ENCODE measurements at regions not wholly inside any gene's neighbourhood (a gene's known extent, or its start where the extent isn't known, plus 50 kb on each side); places are given as distances from the start of the nearest gene placed in this dataset.

- DNase-seq = no peak
Measured at GRCh38 chr2:125535089-125535488, 1120.9 kb upstream of the GYPC start.

GRCh38 chr2:125543968-125544514, 1111.9 kb upstream of the GYPC start:
- no peak for DNase-seq

- DNase-seq = no peak
Measured at GRCh38 chr2:125553768-125554167, 1102.2 kb upstream of the GYPC start.

DNA sequence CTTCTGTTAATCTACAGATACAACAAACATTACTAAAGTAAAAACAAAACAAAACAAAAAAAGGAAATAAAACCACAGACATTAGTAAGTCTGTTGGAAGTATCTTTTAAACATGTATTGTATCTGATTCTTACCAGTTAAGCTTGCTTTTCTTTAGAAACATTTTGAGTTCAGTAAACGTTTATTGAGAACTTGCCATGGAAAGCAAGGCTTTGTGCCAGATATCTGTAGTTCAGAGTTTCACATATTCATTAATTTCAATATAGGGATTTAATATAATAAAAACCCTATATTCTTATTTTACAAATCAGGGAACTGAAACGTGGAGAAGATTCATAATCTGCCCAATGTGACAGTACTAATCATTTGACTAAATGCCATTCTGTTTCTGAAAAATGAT, 1101.0 kb upstream of the GYPC start:
- DNase-seq = no peak

- no peak for DNase-seq
Measured at GRCh38 chr2:125559186-125559585, 1096.8 kb upstream of the GYPC start.

- DNase-seq = no peak
Measured at GRCh38 chr2:125560855-125561254, 1095.1 kb upstream of the GYPC start.

- no peak for DNase-seq
Measured at GRCh38 chr2:125561302-125561701, 1094.7 kb upstream of the GYPC start.

DNA sequence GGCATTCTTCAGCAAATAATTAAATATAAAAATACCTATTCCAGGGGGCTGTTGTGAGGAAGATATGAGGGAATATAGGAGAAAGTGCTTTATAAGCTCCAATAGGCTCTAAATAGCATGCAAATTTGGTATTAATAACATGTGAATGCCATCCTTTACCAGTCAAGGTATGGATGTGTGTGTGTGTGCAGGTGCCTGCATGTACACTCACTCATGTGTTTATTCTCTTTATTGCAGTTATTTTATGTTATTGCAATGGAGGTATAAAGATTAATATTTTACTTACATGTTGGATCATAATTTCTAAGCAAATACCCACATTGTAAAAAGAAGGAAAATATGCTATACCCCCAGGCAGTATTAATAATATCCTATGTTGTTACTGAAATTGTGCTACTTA, 1093.0 kb upstream of the GYPC start:
- no peak for DNase-seq

- DNase-seq = no peak
Measured at GRCh38 chr2:125564471-125564870, 1091.5 kb upstream of the GYPC start.

GRCh38 chr2:125566422-125566821, 1089.5 kb upstream of the GYPC start:
- no peak for DNase-seq

GRCh38 chr2:125567100-125567499, 1088.9 kb upstream of the GYPC start:
- no peak for DNase-seq

- no peak for DNase-seq
Measured at GRCh38 chr2:125572660-125573059, 1083.3 kb upstream of the GYPC start.

DNA sequence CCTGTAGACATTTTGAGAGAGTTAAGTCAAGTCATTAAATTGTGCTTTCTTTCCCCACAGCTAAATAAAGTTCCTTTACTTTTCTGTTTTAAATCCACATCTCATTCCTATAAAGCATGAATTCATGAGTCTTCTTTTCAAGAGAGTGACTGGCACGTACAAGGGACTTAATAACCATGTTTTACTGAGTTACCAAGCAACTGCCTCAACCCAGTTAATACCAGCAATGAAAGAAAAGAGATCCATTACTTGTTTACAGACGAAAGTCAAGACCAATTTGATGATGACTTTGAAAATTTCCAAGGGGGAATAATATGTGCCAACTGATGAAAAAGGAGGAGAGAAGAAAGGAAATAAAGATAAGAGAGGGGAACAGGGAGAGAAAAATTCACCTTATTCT, 1082.5 kb upstream of the GYPC start:
- no peak for DNase-seq

- no peak for DNase-seq
Measured at GRCh38 chr2:125576558-125576957, 1079.4 kb upstream of the GYPC start.

DNA sequence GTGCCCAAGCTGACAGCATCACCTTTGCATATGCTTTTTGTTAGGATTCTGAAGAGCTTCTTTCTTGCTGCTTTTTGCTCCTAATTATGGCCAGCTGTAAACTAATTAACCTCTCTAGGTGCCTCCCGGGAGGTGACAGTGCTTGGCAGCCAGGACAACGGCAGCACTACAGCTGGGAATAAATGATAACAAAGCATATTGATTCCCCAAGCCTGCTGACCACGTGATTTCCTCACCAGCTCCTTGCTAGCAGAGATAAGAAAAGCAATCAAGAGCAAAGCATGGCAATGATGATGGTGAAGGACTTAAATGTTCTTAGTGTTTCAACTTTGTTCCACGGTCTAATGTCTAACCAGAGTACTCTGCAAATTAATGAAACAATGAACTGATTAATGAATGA, 1074.4 kb upstream of the GYPC start:
- DNase-seq = no peak

- DNase-seq = no peak
Measured at GRCh38 chr2:125582516-125582915, 1073.4 kb upstream of the GYPC start.

DNA sequence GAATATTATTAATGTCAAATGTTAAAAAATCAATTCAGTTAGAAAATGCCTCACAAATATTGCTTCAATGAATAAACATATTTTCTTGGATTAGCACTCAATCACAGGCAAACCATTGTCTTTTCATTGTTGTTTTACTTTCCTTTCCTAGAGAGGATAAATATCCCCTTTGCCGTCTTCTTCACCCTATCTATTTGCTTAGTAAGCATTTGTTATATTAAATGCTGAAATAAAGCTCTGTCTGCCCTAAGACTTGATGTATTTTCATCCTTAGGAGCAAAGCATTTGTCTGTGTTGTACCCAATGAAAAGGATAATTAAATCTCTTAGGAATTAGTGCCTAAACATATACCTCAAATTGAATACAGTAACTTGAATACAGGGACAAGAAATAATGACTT, 1071.2 kb upstream of the GYPC start:
- no peak for DNase-seq

DNA sequence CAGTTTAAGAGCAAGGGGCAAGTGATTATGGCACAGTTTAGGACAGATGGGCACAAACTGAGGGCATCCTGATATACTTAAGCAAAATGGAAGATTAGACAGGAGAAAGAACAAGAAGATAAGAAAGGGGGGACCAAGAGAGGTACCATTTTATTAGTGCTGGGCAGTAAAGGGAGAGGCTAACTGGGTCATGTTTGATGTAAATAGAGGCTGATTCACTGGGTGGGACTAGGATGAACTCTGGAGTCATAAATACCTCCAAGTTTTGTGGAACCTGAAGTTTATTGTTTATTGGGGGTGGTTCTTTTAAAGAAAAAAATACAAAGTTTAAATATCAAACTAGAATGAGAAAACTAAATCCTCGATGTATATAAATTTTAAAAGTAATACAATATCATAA, 1067.2 kb upstream of the GYPC start:
- DNase-seq = no peak

- DNase-seq = no peak
Measured at GRCh38 chr2:125591954-125592353, 1064.0 kb upstream of the GYPC start.

- DNase-seq = no peak
Measured at GRCh38 chr2:125593036-125593435, 1062.9 kb upstream of the GYPC start.

- no peak for DNase-seq
Measured at GRCh38 chr2:125596612-125597011, 1059.3 kb upstream of the GYPC start.

DNA sequence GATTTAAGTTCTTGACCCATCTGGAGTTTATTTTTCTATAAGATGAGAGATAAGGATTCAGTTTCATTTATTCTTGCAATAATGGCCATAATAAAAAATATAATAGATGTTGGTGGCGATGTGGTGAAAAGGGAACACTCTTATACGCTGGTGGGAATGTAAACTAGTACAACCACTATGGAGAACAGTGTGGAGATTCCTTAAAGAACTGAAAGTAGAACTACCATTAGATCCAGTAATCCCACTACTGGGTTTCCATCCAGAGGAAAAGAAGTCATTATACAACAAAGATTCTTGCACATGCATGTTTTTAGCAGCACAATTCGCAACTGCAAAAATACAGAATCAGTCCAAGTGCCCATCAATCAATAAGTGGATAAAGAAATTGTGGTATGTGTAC, 1040.5 kb upstream of the GYPC start:
- DNase-seq = no peak

DNA sequence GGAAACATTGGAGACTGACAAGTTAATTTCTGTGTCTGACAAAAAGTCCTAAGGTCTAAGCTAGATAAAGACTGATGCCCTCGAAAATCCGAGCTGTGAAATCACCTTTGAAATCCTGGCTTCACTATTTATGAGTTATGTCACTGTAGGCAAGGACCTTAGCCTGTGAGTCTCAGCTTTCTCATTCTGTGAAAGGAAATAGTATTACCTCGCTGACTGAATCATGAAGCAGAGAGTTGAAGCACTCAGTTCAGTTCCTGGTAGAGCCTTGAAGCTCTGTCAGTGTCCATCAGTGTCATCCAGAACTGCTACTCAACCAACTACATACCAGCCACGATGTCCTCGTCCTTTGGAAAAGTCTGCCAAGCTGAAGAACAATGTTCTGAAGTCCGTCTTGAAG, 1025.6 kb upstream of the GYPC start:
- DNase-seq = no peak

DNA sequence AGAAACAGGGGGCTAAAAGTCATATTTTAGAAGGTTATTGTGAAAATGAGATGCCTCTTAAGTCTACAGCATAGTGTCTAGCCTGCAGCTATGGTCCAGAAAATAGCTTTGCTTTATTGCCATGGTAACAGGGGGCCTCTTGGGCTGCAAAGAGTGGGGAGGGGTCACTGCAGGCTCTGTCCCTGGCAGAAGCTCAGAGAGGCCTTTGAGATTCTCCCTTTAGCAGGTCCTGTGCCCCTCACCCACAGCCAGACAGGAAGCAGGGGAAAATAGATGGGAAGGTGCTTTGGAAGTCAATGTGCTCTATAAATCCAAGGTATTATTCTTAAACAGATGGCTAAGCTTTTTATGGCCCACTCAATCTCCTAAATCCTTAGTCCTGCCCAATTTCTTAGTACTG, 1021.3 kb upstream of the GYPC start:
- no peak for DNase-seq

DNA sequence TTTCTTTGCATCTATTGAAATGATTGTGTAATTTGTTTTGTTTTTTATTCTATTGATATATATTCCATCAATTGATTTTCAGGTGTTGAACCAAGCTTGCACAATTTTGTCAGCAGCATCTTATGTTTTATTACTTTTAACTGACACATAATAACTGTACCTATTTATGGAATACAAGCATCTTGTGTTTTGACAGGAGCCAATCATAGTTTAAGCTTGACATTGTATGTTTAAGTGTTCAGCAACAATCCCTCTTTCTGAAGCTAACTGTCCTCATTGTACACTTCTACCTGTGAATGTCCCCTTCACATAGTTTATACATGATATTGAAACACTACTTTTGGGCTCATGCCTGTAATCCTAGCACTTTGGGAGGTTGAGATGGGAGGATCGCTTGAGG, 1017.6 kb upstream of the GYPC start:
- no peak for DNase-seq

DNA sequence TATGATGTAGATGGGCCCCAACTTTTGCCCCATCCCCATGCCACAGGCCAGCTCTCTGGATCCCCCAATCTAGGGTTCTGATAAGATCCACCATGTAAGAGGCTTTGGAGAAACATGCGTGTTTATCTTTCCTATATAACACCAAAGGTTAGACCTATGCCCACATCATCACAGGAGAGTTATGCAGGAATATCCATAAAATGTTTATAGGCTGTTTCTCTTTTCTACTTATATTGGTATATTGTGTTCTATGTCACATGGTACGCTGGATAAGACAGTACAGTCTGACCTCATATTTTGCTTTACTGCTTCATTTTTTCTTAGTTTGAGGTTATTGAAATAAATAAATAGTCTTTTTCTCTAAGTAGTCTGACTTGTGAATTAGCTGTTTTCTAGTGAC, 1013.9 kb upstream of the GYPC start:
- no peak for DNase-seq

Data from DMS153 (cell line).